GM12873 (cell line): ENCODE measurements at regions not wholly inside any gene's neighbourhood (a gene's known extent, or its start where the extent isn't known, plus 50 kb on each side); places are given as distances from the start of the nearest gene placed in this dataset.

Experiments
- CTCF ChIP-seq: IDR thresholded peaks from 2 replicates; pipeline ENCODE4 v1.5.1; 2012; ENCODE audit warnings: low read depth, mild to moderate bottlenecking, moderate library complexity, low read length, control low read depth; ENCODE audit not compliant: insufficient read depth; ENCODE audit errors: missing control alignments

- TF ChIP-seq CTCF, result peak; percentile 20
Observed at GRCh38 chr9:91161465-91162300, 200.0 kb downstream of the AUH start.

- TF ChIP-seq CTCF, result no peak
Observed at GRCh38 chr9:91162311-91162710, 199.4 kb downstream of the AUH start.

GRCh38 chr9:91162784-91163443 is 198.8 kb downstream of the AUH start:
- no peak for TF ChIP-seq CTCF

- no peak for TF ChIP-seq CTCF
Observed at GRCh38 chr9:91163444-91163772, 198.3 kb downstream of the AUH start.

GRCh38 chr9:91163773-91164471 is 197.8 kb downstream of the AUH start:
- no peak for TF ChIP-seq CTCF
